Uterus (tissue), 3 donors: ENCODE measurements at regions not wholly inside any gene's neighbourhood (a gene's known extent, or its start where the extent isn't known, plus 50 kb on each side); places are given as distances from the start of the nearest gene placed in this dataset.

ENCODE experiments used
- DNase-seq, 2 donors: peaks; one replicate each; pipeline ENCODE4 v3.0.0-alpha.2; 2019 to 2020
- H3K27ac ChIP-seq, 2 donors: fragments of 200-600 bp; sonication (generic); 1 replicate in 1 of 2; 2 replicates in 1 of 2; pipeline ENCODE4 v1.5.1; 2016 to 2018
- H3K27me3 ChIP-seq, 2 donors: fragments of 200-600 bp; sonication (generic); one replicate each; pipeline ENCODE4 v1.5.1; 2018 to 2019; ENCODE audit warnings: control low read depth in 1 of 2
- H3K36me3 ChIP-seq, 2 donors: fragments of 200-600 bp; sonication (generic); one replicate each; pipeline ENCODE4 v1.5.1; 2019; ENCODE audit warnings: control low read depth in 1 of 2
- H3K4me1 ChIP-seq, 2 donors: fragments of 200-600 bp; sonication (generic); one replicate each; pipeline ENCODE4 v1.5.1; 2018 to 2019; ENCODE audit warnings: control low read depth in 1 of 2
- H3K4me3 ChIP-seq, 2 donors: fragments of 200-600 bp; sonication (generic); 1 replicate in 1 of 2; 2 replicates in 1 of 2; pipeline ENCODE4 v1.5.1; 2018 to 2019; ENCODE audit warnings: mild to moderate bottlenecking in 1 of 2
- H3K9me3 ChIP-seq, 2 donors: fragments of 200-600 bp; sonication (generic); one replicate each; pipeline ENCODE4 v1.5.1; 2019; ENCODE audit warnings: control low read depth in 1 of 2
- CTCF ChIP-seq, 4 experiments: fragments of 200-600 bp in 2 of 4; fragments of 450-650 bp in 2 of 4; sonication (generic) in 2 of 4; IDR thresholded peaks; one replicate each; pipeline ENCODE4 v1.5.1; 2016 to 2019; ENCODE audit warnings: antibody characterized with exemption in 4 of 4, mild to moderate bottlenecking in 2 of 4, moderate library complexity in 1 of 4
- POLR2A ChIP-seq, 2 donors: fragments of 450-650 bp; IDR thresholded peaks; one replicate each; pipeline ENCODE4 v1.6.1; 2016; ENCODE audit warnings: antibody characterized with exemption in 2 of 2, mild to moderate bottlenecking in 1 of 2, moderate library complexity in 1 of 2
- intact Hi-C: fragments of 100-400 bp; cut with DNase I; formaldehyde crosslinking; loops from one replicate; pipeline ENCODE4 v1.15.1; 2023; ENCODE audit warnings: low total_unique reads
- donor health status: DM: yes; HTN: yes; CAD: no.

GRCh38 chr3:20515834-20516233 lies 329.8 kb upstream of the SGO1 start:
- H3K27me3 ChIP-seq: no peaks in the 10 kb centered on the region
- no peak for TF ChIP-seq POLR2A (IDR thresholded peaks at IDR 0.05)
- no peak for TF ChIP-seq CTCF (IDR thresholded peaks at IDR 0.05)
- intact Hi-C loops: no loop called here

GRCh38 chr3:20511863-20512505 lies 326.0 kb upstream of the SGO1 start:
- no peak for DNase-seq
- H3K27me3 ChIP-seq: no peaks in the 10 kb centered on the region
- intact Hi-C loops: no loop called here

More at GRCh38 chr3:20515834-20516233, 329.8 kb upstream of the SGO1 start:
- Histone ChIP-seq H3K4me1 (no peaks in the 10 kb centered on the region), H3K36me3 (no peaks in the 10 kb centered on the region), H3K9me3 (no peaks in the 10 kb centered on the region), H3K4me3 (no peak overlapping the region), H3K27ac (no peak overlapping the region)
- no peak for DNase-seq

GRCh38 chr3:20510396-20510795 lies 324.4 kb upstream of the SGO1 start:
- Histone ChIP-seq H3K4me1 (no peaks in the 10 kb centered on the region), H3K36me3 (no peaks in the 10 kb centered on the region), H3K9me3 (no peaks in the 10 kb centered on the region), H3K27me3 (no peaks in the 10 kb centered on the region), H3K27ac (no peak overlapping the region), H3K4me3 (no peak overlapping the region)
- intact Hi-C loops: no loop called here
- TF ChIP-seq CTCF (IDR thresholded peaks at IDR 0.05) (no peak), POLR2A (IDR thresholded peaks at IDR 0.05) (no peak)
- DNase-seq: no peak

More at GRCh38 chr3:20511863-20512505, 326.0 kb upstream of the SGO1 start:
- H3K36me3 ChIP-seq: no peaks in the 10 kb centered on the region
- H3K9me3 ChIP-seq: no peaks in the 10 kb centered on the region
- TF ChIP-seq CTCF (IDR thresholded peaks at IDR 0.05) (peak; percentile 27 to 48 (median 41)), POLR2A (IDR thresholded peaks at IDR 0.05) (no peak)
- no peak overlapping the region for H3K27ac ChIP-seq
- H3K4me3 ChIP-seq: no peak overlapping the region
- H3K4me1 ChIP-seq: no peaks in the 10 kb centered on the region

- intact Hi-C loops: no loop called here
- H3K9me3 ChIP-seq: no peaks in the 10 kb centered on the region
- DNase-seq: no peak
- H3K4me3 ChIP-seq: no peak overlapping the region
- no peak overlapping the region for H3K27ac ChIP-seq
- H3K36me3 ChIP-seq: no peaks in the 10 kb centered on the region
- no peaks in the 10 kb centered on the region for H3K27me3 ChIP-seq
- TF ChIP-seq CTCF (IDR thresholded peaks at IDR 0.05) (no peak), POLR2A (IDR thresholded peaks at IDR 0.05) (no peak)
- no peaks in the 10 kb centered on the region for H3K4me1 ChIP-seq
Observed at GRCh38 chr3:20503394-20504082, 317.5 kb upstream of the SGO1 start.

- Histone ChIP-seq H3K9me3 (no peaks in the 10 kb centered on the region), H3K36me3 (no peaks in the 10 kb centered on the region), H3K4me3 (no peak overlapping the region), H3K27ac (no peak overlapping the region), H3K4me1 (no peaks in the 10 kb centered on the region), H3K27me3 (no peaks in the 10 kb centered on the region)
- DNase-seq: no peak
- intact Hi-C loops: no loop called here
- no peak for TF ChIP-seq CTCF (IDR thresholded peaks at IDR 0.05)
- TF ChIP-seq POLR2A (IDR thresholded peaks at IDR 0.05): no peak
Observed at GRCh38 chr3:20490996-20491395, 305.0 kb upstream of the SGO1 start.
